ENCODE measurements at regions not wholly inside any gene's neighbourhood (a gene's known extent, or its start where the extent isn't known, plus 50 kb on each side); places are given as distances from the start of the nearest gene placed in this dataset.

- no peak for TF ChIP-seq IRF1 (CRISPR knock-in tag; IDR thresholded peaks at IDR 0.05)
- no peak for TF ChIP-seq CTCF (IDR thresholded peaks at IDR 0.05)
- TF ChIP-seq HMGXB4 (CRISPR knock-in tag; IDR thresholded peaks at IDR 0.05), result no peak
- TF ChIP-seq FOXK1 (CRISPR knock-in tag; IDR thresholded peaks at IDR 0.05), result no peak
- TF ChIP-seq PRDM15 (CRISPR knock-in tag; IDR thresholded peaks at IDR 0.05), result no peak
- TF ChIP-seq ZNF512 (CRISPR knock-in tag; IDR thresholded peaks at IDR 0.05; ENCODE audit: borderline replicate concordance), result no peak
- TF ChIP-seq AFF4 (CRISPR knock-in tag; IDR thresholded peaks at IDR 0.05; ENCODE audit: borderline replicate concordance), result no peak
- no peak for TF ChIP-seq TP53 (CRISPR knock-in tag; IDR thresholded peaks at IDR 0.05)
- no peak for TF ChIP-seq ZNF121 (CRISPR knock-in tag; IDR thresholded peaks at IDR 0.05)
- TF ChIP-seq MAX (CRISPR knock-in tag; IDR thresholded peaks at IDR 0.05), result no peak
- TF ChIP-seq GABPB1 (CRISPR knock-in tag; IDR thresholded peaks at IDR 0.05), result no peak
These were observed 50.0 kb upstream of the ABL1 start for GRCh38 chr9:130785053-130785452.

Data from WTC11 (cell line).